Fibroblast of pulmonary artery (primary cell): ENCODE measurements at regions not wholly inside any gene's neighbourhood (a gene's known extent, or its start where the extent isn't known, plus 50 kb on each side); places are given as distances from the start of the nearest gene placed in this dataset.

Experiments
- DNase-seq: peaks from one replicate; pipeline ENCODE4 v3.0.0-alpha.2; 2010; ENCODE audit warnings: low read depth
- H3K4me3 ChIP-seq: replicated peaks from 2 replicates; pipeline ENCODE4 v1.5.1; 2011; ENCODE audit warnings: low read depth, mild to moderate bottlenecking, control low read depth, low read length, moderate library complexity
- TF ChIP-seq, protein P1 (sequence below): IDR thresholded peaks from 2 replicates; pipeline ENCODE4 v1.5.1; 2011; ENCODE audit warnings: mild to moderate bottlenecking, control low read depth, low read length, inconsistent platforms; ENCODE audit errors: missing control alignments

DNA sequence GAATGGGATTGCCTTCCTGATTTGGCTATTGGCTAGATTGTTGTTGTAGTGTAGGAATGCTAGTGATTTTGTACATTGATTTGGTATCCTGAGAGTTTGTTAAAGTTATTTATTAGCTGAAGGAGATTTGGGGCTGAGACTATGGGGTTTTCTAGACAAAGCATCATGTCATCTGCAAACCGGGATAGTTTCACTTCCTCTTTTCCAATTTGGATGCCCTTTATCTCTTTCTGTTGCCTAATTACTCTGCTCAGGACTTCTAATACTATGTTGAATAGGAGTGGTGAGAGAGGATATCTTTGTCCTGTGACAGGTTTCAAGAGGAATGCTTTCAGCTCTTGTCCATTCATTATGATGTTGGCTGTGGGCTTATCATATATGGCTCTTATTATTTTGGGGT lies 265.7 kb upstream of the MGAT4C start:
- TF ChIP-seq, protein P1, sequence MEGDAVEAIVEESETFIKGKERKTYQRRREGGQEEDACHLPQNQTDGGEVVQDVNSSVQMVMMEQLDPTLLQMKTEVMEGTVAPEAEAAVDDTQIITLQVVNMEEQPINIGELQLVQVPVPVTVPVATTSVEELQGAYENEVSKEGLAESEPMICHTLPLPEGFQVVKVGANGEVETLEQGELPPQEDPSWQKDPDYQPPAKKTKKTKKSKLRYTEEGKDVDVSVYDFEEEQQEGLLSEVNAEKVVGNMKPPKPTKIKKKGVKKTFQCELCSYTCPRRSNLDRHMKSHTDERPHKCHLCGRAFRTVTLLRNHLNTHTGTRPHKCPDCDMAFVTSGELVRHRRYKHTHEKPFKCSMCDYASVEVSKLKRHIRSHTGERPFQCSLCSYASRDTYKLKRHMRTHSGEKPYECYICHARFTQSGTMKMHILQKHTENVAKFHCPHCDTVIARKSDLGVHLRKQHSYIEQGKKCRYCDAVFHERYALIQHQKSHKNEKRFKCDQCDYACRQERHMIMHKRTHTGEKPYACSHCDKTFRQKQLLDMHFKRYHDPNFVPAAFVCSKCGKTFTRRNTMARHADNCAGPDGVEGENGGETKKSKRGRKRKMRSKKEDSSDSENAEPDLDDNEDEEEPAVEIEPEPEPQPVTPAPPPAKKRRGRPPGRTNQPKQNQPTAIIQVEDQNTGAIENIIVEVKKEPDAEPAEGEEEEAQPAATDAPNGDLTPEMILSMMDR: no peak
- no peak overlapping the region for H3K4me3 ChIP-seq
- DNase-seq: no peak

DNA sequence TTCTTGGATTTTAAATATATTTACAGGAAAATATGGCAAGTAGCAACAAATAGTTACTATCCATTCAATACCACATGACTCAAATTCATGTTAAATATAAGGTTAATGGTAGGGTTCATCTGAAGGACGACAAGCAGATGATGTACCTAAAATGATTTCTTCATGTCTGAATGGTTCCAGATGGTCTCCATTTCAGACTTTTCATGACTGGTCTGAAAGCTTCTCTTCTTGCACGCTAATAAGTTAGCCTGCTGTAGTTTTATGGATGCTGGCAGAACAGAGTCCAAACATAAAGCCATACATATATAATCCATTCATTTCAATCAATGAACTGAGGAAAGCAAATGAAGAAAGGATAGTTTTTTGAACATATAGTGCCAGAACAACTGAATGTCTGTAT lies 257.0 kb upstream of the MGAT4C start:
- no peak overlapping the region for H3K4me3 ChIP-seq
- DNase-seq: peak; percentile 15
- TF ChIP-seq, protein P1: no peak

DNA sequence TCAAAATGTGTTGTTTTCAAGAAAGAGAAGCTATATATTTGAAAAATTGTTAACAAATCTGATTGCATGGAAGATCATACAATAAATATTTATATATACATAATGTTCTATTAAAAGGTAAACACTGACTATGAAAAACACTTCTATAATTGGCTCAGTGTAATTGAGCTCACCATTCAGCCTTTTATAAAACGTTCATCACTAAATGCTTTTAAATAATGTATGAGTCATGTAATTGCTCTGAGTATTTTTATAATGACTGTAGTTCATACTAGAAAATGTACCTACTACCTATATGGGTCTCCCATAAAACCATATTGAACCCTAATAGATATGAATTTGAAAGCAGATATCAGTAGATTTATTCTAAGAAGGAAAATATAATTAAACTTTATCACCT lies 240.4 kb upstream of the MGAT4C start:
- no peak for DNase-seq
- no peak overlapping the region for H3K4me3 ChIP-seq
- TF ChIP-seq, protein P1: no peak

DNA sequence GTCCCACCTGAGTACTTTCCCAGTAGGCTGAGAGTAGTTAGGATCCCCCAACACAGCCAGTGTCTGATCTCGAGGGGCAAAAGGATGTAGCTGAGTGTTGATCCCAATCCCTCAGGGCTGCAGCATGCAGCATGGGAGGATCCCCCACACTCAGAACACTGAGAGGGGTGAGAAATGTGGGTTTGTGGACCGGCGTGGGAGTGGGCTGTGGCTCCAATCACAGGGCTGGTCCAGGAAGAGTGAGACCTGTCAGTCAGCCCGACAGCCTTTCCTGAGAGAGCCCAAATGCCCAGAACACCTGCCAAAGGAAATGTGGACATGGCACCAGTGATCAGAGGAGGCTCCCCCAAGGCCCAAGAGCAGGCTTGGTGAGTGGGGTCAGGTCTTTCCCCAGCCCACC lies 228.3 kb upstream of the MGAT4C start:
- DNase-seq: no peak
- no peak overlapping the region for H3K4me3 ChIP-seq
- TF ChIP-seq, protein P1: no peak

DNA sequence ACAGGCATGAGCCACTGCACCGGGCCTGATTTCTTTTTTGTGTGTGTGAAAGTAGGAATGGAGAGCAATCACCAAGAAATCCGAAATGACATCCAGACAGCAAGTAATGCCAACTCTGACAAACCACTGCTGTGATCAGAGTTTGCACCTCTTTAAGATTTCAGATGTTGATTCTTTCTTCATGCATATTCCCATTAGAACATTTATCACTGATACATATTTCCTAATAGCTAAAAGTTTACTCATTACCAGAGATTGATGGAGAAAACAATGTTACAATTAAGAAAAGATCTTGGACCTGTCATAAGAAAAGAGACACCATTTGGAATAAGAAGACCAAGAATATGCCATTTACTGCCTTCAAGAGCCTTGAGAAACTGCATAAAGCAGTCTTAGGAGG lies 217.0 kb upstream of the MGAT4C start:
- TF ChIP-seq, protein P1: no peak
- H3K4me3 ChIP-seq: no peak overlapping the region
- DNase-seq: no peak

DNA sequence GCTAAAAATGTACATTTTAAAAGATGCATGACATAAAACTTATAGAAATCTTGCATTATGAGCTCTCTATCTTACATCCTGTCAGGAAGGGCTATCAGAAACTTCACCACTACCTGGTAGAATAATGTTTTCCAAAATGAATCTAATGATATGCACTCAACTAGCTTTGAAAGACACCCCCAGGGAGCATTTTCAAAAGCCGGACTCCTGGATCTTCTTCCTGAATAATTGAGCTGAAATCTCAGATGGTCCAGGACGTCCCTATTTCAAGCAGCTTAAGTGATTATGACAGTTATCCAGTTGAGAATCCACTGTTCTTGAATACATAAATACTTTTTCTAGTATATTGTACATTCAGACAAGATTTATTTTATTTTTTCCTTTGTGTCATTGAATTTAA lies 200.6 kb upstream of the MGAT4C start:
- no peak overlapping the region for H3K4me3 ChIP-seq
- DNase-seq: no peak
- TF ChIP-seq, protein P1: no peak

DNA sequence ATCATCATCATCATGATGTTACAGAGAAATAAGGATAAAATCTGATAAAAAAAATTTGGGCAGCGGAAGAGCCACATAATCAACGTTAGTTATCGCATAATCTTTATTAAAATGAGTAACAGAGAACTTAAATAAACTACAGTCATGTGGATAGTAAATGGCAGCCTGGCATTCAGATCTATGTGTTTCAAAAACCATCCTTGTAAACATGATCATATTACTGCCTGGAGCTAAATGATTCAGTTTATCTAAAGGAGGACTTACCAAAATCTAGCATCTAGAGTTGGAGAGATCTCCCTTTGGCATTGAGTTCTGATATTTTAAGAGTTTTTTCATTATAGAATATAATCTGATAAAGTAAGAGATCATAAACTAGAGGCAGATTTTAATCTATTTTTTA lies 200.1 kb upstream of the MGAT4C start:
- no peak for DNase-seq
- no peak overlapping the region for H3K4me3 ChIP-seq

More for the DNA sequence above, 200.1 kb upstream of the MGAT4C start:
- TF ChIP-seq, protein P1: no peak
